GM21526 (cell line): ENCODE measurements at regions not wholly inside any gene's neighbourhood (a gene's known extent, or its start where the extent isn't known, plus 50 kb on each side); places are given as distances from the start of the nearest gene placed in this dataset.
"Not testable (repeated sequence)": the region's sequence is repeated elsewhere in the genome, so short reads cannot be mapped to it uniquely, and the experiment has no call there.

Source experiments
- ATAC-seq: cut with Tn5 transposase; IDR thresholded peaks from one replicate; pipeline ENCODE4 v1.9.1; 2021; ENCODE audit warnings: moderate library complexity; ENCODE audit not compliant: unreplicated experiment, low FRiP score

- not testable (repeated sequence) for ATAC-seq
Measured at GRCh38 chr21:5013455-5014304, 5507.7 kb upstream of the TPTE start.

GRCh38 chr21:5015187-5015586 lies 5506.2 kb upstream of the TPTE start:
- not testable (repeated sequence) for ATAC-seq

GRCh38 chr21:5019120-5019519 lies 5502.3 kb upstream of the TPTE start:
- ATAC-seq, result peak; percentile 50

- ATAC-seq, result peak; percentile 23
Measured at GRCh38 chr21:5021815-5022214, 5499.6 kb upstream of the TPTE start.

- peak; percentile 37 for ATAC-seq
Measured at GRCh38 chr21:5022254-5022653, 5499.1 kb upstream of the TPTE start.

- not testable (repeated sequence) for ATAC-seq
Measured at GRCh38 chr21:5022748-5023147, 5498.6 kb upstream of the TPTE start.

- not testable (repeated sequence) for ATAC-seq
Measured at GRCh38 chr21:5035147-5035546, 5486.2 kb upstream of the TPTE start.

GRCh38 chr21:5035587-5035986 lies 5485.8 kb upstream of the TPTE start:
- not testable (repeated sequence) for ATAC-seq

GRCh38 chr21:5037606-5038331 lies 5483.6 kb upstream of the TPTE start:
- not testable (repeated sequence) for ATAC-seq

- not testable (repeated sequence) for ATAC-seq
Measured at GRCh38 chr21:5039926-5040325, 5481.5 kb upstream of the TPTE start.

- ATAC-seq, result not testable (repeated sequence)
Measured at GRCh38 chr21:5042583-5042982, 5478.8 kb upstream of the TPTE start.

- not testable (repeated sequence) for ATAC-seq
Measured at GRCh38 chr21:5044812-5045211, 5476.6 kb upstream of the TPTE start.

- not testable (repeated sequence) for ATAC-seq
Measured at GRCh38 chr21:5051303-5052018, 5469.9 kb upstream of the TPTE start.

- ATAC-seq, result not testable (repeated sequence)
Measured at GRCh38 chr21:5055027-5055754, 5466.2 kb upstream of the TPTE start.

GRCh38 chr21:5055996-5056962 lies 5465.1 kb upstream of the TPTE start:
- peak; percentile 52 for ATAC-seq

GRCh38 chr21:5057077-5057476 lies 5464.3 kb upstream of the TPTE start:
- ATAC-seq, result not testable (repeated sequence)

- not testable (repeated sequence) for ATAC-seq
Measured at GRCh38 chr21:5060364-5061083, 5460.9 kb upstream of the TPTE start.

- ATAC-seq, result not testable (repeated sequence)
Measured at GRCh38 chr21:5064581-5065142, 5456.7 kb upstream of the TPTE start.
